Globus pallidus (tissue), 1 donor: ENCODE measurements at regions not wholly inside any gene's neighbourhood (a gene's known extent, or its start where the extent isn't known, plus 50 kb on each side); places are given as distances from the start of the nearest gene placed in this dataset.
"Not testable (repeated sequence)": the region's sequence is repeated elsewhere in the genome, so short reads cannot be mapped to it uniquely, and the experiment has no call there.

Experiments
- DNase-seq: peaks from one replicate; pipeline ENCODE4 v3.0.0-alpha.2; 2015; ENCODE audit warnings: low spot score

GRCh38 chr4:107391009-107391629, 328.9 kb downstream of the PAPSS1 start:
- no peak for DNase-seq

DNA sequence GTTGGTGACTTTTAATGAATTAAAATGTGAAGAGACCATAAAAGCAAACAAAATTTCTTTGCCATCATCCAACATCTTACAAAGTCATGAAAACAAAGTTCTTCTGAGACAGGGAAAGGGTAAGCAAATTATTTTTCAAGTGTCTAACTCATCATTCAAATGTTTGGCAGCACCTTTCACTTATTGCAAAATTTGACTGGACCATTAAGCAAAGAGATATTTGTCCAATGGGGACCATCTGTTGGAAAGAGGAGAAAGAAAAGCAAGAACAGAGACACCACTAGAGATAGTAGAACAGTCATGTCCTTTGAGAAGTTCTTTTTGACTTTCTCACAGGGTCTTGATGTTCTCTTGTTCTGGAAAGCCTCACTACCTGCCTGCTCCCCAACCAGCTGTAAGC, 330.1 kb downstream of the PAPSS1 start:
- no peak for DNase-seq

GRCh38 chr4:107388736-107389274, 331.2 kb downstream of the PAPSS1 start:
- DNase-seq: no peak

DNA sequence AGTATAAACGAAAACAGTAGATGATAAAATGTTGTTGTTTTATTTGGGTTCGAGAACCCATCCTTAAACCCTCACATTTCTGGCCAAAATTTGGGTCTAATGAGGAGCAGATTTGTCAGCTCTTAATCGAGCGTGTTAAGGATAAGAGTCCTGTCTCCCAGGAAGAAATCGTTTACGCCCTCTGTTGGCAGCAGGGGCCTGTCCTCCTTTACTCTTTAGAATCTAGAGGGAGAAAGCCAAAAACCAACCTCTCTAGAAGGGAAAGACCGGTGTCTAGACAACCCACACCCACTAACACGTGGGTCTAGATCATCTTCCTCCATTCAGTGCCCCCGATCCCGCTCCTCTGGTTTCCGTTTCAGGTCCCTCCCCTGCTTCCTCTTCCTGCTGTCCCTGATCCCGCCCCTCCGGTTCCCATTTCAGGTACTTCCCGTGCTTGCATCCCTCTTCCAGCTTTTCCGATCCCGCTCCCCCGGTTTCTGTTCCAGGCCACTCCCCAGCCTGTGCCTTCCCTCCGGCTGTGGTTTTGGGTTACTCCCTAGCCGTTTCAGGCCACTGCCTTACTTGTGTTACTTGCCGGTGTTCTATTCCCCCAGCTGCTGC, 339.1 kb downstream of the PAPSS1 start:
- DNase-seq: no peak

DNA sequence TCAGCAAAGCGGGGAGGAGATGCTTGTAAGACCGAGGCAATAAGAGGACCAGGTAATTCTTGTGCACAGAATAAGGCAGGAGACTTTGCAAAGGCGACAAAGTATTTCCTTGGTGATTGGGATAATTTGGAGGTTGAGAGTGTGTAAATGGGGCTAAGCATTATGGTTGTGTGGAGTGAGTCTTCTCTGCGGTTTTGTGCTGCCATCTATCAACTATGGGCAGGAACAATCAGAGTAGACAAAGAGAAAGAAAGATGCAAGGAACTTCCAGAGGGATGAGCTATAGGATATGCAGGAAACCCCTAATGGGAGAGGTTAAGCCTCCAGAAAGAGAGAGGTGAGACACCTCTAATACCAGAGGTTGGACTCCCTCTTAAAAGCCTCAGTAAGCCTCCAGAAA, 339.8 kb downstream of the PAPSS1 start:
- no peak for DNase-seq

DNA sequence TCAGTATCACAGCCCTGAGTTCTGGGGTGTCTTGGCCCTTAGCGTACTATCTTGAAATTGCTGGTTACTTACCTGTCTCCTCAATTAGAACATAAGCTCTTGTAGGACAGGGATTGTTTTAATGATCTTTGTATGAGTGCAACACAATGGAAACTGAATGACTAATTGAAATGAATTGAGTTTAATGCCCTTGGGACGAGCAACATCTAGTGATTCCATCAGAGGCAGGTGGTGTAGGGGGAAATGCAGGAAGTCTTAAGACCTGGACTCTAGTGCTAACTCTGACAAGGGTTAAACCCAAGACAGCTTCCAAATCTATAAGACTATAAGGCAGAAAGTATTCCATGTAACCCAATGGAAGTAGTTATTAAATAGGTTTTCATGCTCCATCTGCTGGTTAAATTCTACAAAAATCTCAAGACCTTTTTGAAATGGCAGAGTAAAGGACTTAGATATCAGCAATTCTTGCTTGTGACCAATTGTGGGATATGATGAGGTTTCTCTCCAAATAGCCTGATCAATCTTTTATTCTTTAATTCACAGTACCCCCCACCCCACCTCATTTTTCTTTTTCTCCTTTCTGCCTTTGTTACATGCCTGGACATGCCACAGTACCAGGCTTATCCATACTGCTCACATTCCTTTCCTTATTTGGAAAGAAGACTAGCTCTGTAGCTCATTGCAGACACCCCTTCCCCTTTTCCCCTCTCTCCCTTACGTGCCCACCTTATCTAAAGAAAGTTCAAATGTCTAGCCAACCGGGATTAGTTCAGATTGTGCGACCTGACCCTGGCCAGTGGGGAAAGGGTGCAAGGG, 340.8 kb downstream of the PAPSS1 start:
- DNase-seq: no peak

- DNase-seq: no peak
These were observed 340.2 kb upstream of the DKK2 start for GRCh38 chr4:107376293-107376692.

DNA sequence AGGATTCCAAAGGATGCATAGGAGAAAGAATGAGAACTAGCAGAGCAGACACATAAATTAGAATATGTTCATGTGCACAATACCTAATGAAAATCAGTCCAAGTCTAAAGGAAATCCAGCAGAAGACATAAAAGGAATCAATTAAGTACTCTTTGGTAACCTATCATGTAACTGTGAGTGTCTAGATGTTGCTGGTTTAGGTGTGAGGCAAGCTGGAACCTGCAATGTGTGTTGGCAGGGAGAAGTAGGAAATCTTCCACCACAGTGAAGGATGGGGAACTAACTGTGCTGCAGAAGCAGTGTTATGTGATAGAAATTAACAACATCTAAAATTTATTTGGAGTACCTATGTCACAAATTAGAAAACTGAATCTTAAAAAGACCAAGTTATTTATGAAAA, 330.8 kb upstream of the DKK2 start:
- no peak for DNase-seq

GRCh38 chr4:107366016-107366735, 330.1 kb upstream of the DKK2 start:
- DNase-seq: no peak

DNA sequence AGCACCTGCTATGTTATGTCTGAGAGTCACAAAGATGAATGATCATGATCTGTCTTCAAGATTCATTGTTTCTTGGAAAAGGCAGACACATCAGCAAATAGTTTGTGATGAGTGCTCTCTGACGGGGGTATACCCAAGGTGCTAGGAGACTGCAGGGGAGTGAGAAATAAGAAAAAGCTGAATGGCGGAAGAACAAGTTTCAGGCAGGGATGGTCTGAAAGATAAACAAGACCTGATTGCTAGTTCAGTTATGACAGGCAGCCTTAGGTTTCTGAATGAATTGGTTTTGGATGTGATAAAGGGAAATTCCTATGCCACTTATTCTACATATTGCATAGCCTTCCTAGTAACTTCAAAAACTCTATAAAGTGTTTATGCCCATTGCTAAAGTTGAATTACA, 327.0 kb upstream of the DKK2 start:
- no peak for DNase-seq

GRCh38 chr4:107359208-107359607, 323.1 kb upstream of the DKK2 start:
- no peak for DNase-seq

DNA sequence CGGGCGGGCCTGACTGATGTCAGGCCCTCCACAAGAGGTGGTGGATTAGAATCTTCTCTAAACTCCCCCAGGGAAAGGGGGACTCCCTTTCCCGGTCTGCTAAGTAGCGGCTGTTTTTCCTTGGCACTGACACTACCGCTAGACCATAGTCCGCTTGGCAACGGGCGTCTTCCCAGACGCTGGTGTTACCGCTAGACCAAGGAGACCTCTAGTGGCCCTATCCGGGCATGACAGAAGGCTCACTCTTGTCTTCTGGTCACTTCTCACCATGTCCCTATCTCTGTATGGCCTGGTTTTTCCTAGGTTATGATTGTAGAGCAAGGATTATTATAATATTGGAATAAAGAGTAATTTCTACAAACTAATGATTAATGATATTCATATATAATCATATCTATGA, 318.2 kb upstream of the DKK2 start:
- DNase-seq: not testable (repeated sequence)

DNA sequence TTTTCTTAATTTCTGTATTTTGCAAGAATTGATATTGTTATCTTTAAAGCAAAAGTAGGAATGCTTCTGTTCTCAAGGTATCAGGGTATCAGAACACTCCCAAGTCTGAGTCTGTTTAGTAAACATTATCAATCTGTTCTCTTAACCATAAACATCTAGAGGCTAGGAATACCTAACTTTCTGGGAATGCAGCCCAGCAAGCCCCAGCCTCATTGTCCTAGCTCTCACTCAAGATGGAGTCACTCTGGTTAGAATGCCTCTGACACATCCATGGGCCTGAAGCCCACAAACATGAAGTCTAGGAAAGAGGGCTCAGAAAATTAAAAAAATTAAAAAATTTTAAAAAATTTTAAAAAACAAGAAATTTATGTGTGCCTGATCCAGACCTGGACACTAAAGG, 315.1 kb upstream of the DKK2 start:
- no peak for DNase-seq

DNA sequence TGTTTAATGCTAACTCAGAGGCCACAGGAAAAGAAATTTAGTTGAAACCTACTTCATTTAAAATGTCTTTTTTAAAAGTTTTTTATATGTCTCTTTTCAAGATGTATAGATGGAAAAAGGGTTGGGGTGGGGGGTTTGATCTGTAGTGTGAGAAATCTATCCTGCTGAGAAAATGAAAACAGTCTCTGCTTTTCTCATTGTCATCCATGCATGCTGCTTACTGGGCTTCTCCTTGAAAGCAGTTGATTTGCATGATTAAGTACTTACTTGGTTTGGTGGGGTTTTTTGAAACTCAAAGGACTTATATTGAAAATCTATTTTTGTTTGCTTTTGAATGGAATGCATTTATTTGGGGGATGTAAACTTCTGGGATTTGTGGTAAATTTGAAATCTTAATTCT, 313.6 kb upstream of the DKK2 start:
- DNase-seq: no peak

GRCh38 chr4:107349266-107349665, 313.2 kb upstream of the DKK2 start:
- DNase-seq: no peak

DNA sequence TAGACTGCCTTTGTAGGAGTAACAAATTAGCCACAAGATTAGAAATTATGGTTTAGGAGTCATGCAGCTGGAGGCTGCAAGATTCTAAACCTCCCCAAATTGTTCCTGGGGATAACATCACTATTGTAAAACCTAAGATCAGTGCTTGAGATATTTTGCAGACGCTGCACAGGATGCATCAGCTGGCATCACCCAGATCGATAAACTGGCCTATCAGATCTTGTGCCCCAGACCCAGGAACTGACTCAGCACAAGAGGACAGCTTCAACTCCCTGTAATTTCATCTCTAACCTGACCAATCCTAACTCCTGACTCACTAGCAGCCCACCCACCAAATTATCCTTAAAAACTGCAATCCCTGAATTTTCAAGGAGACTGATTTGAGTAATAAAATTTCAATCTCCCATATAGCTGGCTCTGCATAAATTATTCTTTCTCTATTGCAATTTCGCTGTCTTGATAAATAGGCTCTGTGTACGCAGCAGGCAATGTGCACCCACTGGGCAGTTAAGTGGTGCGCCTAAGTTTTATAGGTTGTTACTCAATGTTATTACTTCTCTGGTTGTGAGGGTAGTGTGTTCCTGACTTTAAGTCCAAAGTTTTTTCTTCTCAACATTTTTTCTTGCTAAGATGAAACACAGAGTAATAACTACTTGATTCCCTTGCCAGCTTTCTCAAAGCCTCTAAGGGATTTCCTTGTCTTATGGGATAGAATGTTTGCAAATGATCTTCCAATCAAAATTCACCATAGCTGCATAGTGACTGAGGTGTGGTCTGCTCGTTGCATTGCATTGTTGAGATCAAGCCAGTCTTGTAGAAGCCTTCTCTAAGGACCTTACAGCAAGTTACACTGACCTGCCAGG, 312.3 kb upstream of the DKK2 start:
- DNase-seq: no peak

DNA sequence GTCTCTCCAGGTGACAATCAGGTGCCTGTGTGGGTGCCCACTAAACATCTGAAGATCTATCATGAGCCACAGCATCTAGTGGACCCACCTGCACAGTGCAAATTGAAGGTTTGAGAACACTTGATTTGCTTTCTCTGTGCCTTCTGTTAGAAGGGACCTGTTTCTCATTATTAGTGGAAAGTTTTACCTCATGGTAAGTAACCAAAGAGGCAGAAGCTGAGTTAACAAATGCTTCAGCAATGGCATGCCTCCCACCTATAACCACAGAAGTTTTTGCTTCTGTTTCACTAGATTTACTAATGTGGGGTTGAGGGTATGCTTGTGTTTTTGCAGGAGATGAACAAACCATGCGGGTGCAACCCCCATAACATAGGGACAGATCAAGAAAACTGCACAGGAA, 297.4 kb upstream of the DKK2 start:
- DNase-seq: no peak

DNA sequence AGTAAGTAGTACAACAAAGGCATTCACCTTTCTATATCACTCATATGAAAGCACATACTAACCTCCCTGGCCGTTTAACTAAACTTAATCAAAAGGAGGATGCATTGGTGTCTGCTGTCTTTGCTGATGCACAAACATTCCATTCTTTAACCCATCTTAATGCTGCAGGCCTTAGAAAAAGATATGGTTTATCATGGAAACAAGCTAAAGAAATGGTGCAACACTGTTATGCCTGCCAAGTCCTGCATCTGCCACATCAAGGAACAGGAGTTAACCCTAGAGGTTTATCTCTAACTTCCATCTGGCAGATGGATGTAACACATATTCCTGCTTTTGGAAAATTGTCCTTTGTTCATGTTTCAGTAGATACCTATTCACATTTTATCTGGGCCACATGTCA, 296.5 kb upstream of the DKK2 start:
- DNase-seq: not testable (repeated sequence)

GRCh38 chr4:107330916-107331315, 294.8 kb upstream of the DKK2 start:
- no peak for DNase-seq

DNA sequence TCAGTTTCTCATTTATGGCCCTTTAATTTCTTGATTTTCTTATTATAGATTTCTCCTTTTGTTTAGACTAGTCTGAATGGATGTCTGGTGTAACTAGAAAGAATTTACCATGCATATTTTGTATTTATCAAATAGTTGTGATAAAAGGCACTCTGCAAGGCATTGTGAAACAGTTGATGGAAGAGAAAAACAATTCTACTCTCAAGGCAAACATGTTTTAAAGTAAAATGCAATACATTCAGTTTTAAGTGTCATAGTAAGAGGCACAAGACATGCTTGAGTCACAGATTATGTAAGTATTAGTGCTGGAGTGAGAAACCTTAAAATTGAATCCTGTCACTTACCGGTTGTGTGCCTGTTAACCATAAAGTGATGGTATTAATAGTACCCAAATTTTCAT, 283.3 kb upstream of the DKK2 start:
- no peak for DNase-seq

- no peak for DNase-seq
These were observed 282.0 kb upstream of the DKK2 start for GRCh38 chr4:107318078-107318477.

DNA sequence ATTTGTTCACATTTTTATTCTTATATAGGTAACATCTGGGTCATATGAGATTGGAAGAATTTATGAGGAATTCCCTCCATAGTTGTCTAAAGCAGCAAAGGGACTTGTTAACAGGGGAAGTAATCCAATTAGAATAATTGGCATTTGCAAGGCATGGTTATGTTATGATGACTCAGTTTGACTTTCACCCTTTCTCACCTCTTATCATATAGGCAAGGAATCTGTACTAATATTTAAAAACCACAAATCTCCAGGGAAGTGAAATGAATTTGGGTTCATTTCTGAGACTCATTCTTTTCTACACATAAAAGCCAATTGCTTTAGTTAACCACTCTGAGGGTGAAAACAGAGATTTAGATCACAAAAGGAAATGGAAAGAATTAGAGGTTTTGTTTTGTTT, 281.5 kb upstream of the DKK2 start:
- no peak for DNase-seq
